NB4 (cell line): ENCODE measurements at regions not wholly inside any gene's neighbourhood (a gene's known extent, or its start where the extent isn't known, plus 50 kb on each side); places are given as distances from the start of the nearest gene placed in this dataset.

ENCODE experiments used
- MYC ChIP-seq: IDR thresholded peaks from 2 replicates; pipeline ENCODE4 v1.6.1; 2011; ENCODE audit warnings: low read depth, low read length
- POLR2A ChIP-seq: IDR thresholded peaks from 2 replicates; pipeline ENCODE4 v1.6.1; 2011; ENCODE audit warnings: mild to moderate bottlenecking; ENCODE audit not compliant: insufficient read length; ENCODE audit errors: extremely low read depth

DNA sequence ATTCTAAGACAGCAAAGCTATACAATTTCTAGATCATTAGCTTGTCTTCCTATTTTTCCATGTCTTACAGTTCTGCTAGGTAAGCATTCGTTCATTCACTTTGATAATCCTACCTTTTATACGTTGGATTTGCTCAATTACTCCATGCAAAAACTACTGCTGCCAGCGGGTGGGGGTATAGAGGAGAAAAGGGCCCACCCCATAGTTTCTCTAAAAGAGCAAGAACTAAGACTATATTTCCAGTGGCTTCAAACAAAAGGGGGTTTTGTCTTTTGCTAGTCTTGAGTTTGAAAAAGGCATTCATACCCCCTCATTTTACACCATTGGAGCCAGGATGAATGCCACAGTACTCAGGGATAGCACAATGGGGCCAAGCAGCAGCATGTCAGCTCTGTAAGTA is 155.7 kb downstream of the WT1 start:
- no peak for TF ChIP-seq POLR2A
- no peak for TF ChIP-seq MYC
